ENCODE measurements at regions not wholly inside any gene's neighbourhood (a gene's known extent, or its start where the extent isn't known, plus 50 kb on each side); places are given as distances from the start of the nearest gene placed in this dataset.
"Not testable (repeated sequence)": the region's sequence is repeated elsewhere in the genome, so short reads cannot be mapped to it uniquely, and the experiment has no call there.

DNA sequence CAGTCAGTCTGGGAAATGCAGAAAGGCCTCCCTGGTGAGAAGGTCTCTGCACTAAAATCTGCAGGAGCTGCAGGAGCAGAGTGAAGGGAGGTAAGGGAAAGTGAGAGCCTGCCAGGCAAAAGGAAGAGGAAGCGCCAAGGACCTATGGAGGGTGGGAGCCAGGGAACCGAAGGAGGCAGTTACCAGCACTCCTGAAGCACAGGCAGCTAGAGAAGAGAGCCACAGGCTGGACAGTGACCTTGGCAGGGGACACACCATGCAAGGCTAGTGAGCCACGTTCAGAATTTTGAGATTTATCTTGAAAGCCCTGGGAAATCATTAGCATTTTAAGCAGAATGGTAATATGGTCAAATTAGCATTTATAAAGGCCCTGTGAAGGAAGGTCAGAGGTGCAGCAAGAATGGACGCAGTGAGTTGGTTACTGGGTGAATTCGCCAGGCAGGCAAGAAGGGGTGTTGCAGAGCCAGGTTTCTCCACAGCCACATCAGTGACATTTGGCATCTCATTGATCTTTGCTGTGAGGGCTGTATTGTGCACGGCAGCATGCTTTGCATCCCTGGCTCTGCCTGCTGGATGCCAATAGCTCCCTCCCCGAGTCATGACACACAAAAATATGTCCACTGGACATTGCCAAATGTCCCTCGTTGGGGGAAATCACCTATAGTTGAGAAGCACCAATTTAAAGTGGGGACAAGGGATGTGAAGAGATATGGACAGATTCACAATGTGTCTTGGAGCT lies 54.7 kb upstream of the LANCL2 start:
- no peak for TF ChIP-seq POLR2A (IDR thresholded peaks at IDR 0.05; ENCODE audit: low read depth, low read length)
- no peak for TF ChIP-seq TAF1 (IDR thresholded peaks at IDR 0.05; ENCODE audit: low read depth, low read length)
- TF ChIP-seq SPI1 (IDR thresholded peaks at IDR 0.05; ENCODE audit: low read depth, low read length): no peak
- no peak for TF ChIP-seq POLR2AphosphoS5 (IDR thresholded peaks at IDR 0.05; ENCODE audit: low read depth, low read length)
- no peak for TF ChIP-seq POU2F2 (IDR thresholded peaks at IDR 0.05; ENCODE audit: low read depth, low read length)
- no peak for TF ChIP-seq PAX5 (IDR thresholded peaks at IDR 0.05; ENCODE audit: insufficient read depth, low read length, severe bottlenecking)
- no peak for DNase-seq (ENCODE audit: insufficient read length, low spot score)
- FAIRE-seq: no peak

- DNase-seq (ENCODE audit: insufficient read length, low spot score); FAIRE-seq: not testable (repeated sequence)
These were observed 53.2 kb upstream of the LANCL2 start for GRCh38 chr7:55311892-55312291.

DNA sequence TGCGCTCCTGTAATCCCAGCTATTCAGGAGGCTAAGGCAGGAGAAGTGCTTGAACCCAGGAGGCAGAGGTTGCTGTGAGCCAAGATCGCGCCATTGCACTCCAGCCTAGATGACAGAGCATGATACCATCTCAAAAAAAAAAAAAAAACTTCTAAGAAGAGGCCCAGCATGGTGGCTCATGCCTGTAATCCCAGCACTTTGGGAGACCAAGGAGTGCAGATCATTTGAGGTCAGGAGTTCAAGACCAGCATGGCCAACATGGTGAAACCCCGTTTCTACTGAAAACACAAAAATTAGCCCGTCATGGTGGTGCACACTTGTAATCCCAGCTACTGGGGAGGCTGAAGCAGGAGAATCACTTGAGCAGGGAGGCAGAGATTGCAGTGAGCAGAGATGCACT lies 51.5 kb upstream of the LANCL2 start:
- not testable (repeated sequence) for FAIRE-seq; DNase-seq (ENCODE audit: insufficient read length, low spot score)

GRCh38 chr7:55314967-55315366 lies 50.2 kb upstream of the LANCL2 start:
- TF ChIP-seq POLR2A (IDR thresholded peaks at IDR 0.05; ENCODE audit: low read depth, low read length) (no peak), POU2F2 (IDR thresholded peaks at IDR 0.05; ENCODE audit: low read depth, low read length) (no peak)
- FAIRE-seq: no peak
- DNase-seq (ENCODE audit: insufficient read length, low spot score): no peak
